NCI-H510A (cell line): ENCODE measurements at regions not wholly inside any gene's neighbourhood (a gene's known extent, or its start where the extent isn't known, plus 50 kb on each side); places are given as distances from the start of the nearest gene placed in this dataset.

ENCODE experiments used
- DNase-seq: peaks from one replicate; lab custom pipeline; 2025; lab: John Stamatoyannopoulos, UW

DNA sequence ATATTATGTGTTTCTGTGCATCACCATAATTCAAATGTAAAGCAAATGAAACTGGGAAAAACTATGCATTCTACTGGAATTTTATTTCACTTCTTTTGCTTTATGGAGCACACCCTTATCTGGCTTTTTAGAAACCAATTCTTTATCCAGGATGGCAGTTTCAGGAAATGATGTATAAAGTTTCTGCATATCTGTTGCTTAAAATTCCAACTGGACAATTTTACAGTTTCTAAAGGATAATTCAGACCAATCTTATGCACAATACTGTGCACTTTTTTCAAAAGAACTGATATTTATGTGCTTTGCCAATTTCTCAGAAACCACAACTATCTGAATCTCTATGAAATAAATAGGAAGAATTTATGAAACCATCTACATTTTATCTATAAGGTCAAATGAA is 246.5 kb upstream of the MIR17HG start:
- DNase-seq = no peak

- DNase-seq = no peak
Measured at GRCh38 chr13:91101381-91101780, 246.1 kb upstream of the MIR17HG start.

DNA sequence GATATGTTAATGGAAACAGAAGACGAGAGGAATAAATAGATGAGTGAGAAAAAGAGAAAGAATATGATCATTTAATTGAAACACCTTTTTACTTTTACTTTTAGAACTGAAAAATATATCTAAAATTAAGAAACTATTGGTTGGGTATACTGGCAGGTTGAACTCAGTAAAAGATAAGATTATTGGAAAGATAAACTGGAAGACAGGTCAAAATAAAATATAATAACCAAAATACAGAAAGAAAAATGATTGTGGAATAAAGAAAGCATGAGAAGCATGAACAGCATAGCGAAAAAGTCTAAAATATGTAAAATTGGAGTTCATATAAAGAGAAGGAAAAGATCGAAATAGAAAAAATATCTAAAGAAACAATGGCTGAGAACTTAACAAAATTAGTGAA is 242.2 kb upstream of the MIR17HG start:
- DNase-seq = no peak

DNA sequence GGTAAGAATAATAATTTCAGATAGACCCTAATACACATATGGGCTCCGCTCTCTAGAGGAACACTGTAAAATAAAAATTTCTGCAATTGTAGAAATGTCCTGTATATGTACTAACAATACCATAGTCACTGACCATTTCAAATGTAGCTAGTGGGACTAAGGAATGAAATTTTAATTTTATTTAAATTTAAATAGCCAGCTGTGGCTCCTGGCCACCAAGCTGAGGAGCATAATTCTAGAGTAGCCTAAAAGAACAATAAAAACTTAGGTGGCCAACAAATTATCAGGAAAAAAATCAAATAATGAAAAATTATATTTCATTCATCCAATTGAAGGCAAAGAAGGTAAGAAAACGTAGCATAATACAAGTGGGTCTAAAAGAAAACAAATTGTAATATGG is 240.9 kb upstream of the MIR17HG start:
- no peak for DNase-seq

DNA sequence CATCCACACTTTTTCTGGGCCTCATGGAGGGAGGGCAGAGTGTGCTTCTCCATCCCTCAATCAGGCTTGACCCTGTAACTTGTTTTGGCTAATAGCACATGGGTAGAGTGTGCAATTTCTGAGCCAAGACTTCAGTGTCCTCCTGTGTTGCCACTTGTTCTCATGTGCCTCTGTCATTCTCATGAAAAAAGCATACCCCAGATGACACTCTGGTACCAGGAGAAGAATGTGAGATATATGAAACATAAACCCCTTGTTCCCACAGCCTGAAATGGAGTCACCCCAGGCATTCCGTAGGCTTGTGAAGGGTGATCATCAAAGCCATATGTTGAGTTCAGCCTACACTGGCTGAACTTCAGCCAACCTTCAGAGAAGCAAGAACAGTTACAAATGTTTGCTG is 239.2 kb upstream of the MIR17HG start:
- no peak for DNase-seq

DNA sequence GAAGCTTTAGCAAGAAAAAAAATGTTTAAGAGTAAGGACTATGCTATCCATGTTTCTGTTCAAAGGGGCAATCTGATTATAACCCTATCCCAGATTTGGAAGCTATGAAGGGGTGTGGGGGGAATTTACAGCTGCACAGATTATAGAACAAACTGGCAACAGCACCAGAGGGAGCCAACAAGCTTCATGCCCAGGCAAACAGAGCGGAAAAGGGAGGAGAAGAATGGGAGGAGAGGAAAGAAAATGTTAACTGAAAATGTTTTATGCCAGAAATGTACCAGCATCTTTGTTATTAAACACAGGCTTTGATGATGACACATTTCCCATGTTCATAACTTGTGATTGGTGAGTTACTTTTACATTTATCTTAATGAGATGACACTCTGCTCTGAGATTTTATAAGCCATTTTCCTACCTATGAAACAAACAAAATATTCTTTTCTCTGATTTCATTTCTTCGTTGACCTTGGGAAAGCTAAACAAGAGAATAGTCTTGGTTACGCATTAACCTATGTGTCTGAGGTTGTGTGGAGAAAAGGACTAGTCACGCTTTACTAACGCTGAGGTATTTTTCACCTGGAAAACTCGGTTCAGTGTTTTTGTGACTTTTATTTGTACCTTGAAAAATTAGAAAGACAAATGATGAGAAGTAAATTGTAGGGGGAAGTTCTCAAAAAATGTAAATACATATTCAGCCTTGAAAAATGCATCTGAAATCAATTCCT is 235.8 kb upstream of the MIR17HG start:
- no peak for DNase-seq

DNA sequence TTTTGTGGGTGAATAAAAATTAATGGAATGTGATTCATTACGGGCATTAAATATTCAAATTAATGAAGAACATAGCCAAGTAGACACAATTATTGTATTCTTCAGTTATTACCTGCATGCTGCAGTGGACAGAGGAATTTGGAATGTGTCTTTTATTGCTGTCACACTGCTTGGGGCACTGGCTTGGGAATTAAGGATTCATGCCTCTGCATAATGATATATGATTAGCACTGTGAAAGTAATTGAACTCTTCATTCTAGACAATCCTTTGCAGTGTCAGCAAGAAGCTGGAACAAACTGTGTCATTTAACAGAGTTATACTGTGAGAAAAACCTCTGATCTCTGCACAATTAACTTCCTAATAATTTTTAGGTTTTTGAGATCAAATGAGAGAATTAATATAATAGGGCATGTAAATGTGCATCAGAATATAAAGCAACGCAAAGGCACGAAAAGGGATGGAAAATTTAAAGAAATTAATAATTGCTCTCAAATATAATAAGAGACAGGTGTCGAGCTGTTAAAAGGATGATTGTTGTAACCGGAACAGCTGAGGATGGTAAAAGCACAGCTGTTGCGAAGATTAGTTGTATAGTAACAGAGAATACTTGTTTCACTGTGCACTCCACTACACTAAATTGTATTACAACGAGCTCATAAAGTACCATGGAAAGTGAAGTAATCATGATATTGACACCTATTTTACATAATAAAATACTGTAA is 235.1 kb upstream of the MIR17HG start:
- no peak for DNase-seq

- DNase-seq = no peak
Measured at GRCh38 chr13:91112924-91113277, 234.6 kb upstream of the MIR17HG start.

GRCh38 chr13:91115776-91116175 is 231.7 kb upstream of the MIR17HG start:
- no peak for DNase-seq

DNA sequence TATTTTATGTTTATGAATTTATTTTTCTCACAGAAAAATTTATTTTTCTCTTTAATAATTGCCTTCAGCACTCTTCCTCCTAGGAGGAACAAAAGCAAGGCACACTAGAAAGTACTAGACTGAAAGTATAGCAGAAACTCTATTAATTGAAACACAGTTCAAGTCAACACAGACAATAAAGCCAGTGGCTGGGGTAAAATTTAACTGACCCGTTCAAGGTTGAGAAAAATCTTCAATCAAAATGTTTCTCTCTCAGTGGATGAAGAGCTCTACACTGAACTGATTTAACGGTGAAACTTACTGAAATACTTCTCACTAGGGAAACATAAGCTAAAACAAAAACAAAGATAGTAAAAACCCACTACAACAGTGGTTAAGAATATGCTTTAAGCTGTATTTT is 230.1 kb upstream of the MIR17HG start:
- no peak for DNase-seq

- DNase-seq = no peak
Measured at GRCh38 chr13:91119643-91120042, 227.8 kb upstream of the MIR17HG start.

- DNase-seq = no peak
Measured at GRCh38 chr13:91122766-91123165, 224.7 kb upstream of the MIR17HG start.

GRCh38 chr13:91123456-91124127 is 223.9 kb upstream of the MIR17HG start:
- DNase-seq = no peak

GRCh38 chr13:91126806-91127205 is 220.7 kb upstream of the MIR17HG start:
- DNase-seq = no peak

GRCh38 chr13:91127995-91128394 is 219.5 kb upstream of the MIR17HG start:
- DNase-seq = no peak

GRCh38 chr13:91132381-91132780 is 215.1 kb upstream of the MIR17HG start:
- DNase-seq = no peak

GRCh38 chr13:91132786-91133185 is 214.7 kb upstream of the MIR17HG start:
- no peak for DNase-seq

DNA sequence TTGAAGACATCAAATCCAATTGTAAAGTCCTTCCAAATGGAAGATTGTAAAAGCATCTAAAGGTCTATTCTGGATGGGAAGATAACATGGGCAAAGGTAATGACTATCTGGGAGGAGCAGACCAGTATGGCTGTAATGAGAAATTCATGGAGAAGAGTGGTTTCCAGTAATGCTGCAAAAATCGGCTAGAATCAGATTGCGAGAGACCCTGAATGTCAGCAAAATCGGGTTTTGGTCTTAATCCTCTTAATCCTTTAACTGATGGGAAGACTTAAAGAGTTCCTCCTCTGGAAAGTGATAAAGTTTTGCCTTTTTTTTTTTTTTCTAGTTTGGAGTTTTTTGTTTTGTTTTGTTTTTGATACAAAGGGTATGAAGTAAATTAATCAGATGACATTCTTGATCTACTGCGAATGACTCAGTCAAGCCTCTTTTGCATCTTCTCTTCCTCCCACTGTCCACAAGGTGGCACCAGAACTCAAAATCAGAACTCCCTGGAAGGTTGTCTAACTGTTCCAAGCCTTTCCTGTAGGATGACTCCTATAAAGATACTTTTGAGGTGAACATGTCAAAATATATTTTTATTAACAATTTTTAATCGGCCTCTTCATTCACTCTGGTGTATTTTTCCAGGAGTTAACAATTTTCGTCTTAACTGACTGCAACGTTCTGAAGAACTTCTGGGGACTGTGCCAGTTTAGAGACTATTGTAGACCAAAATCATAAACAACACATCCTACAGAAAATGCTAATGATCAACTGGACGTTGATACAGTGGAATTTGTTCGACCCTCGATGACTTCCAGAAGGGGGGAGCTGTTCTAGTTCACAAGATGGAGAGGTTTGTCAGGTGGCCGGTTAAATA is 213.3 kb upstream of the MIR17HG start:
- no peak for DNase-seq

GRCh38 chr13:91134803-91135184 is 212.7 kb upstream of the MIR17HG start:
- no peak for DNase-seq

GRCh38 chr13:91135376-91135775 is 212.1 kb upstream of the MIR17HG start:
- DNase-seq = no peak

DNA sequence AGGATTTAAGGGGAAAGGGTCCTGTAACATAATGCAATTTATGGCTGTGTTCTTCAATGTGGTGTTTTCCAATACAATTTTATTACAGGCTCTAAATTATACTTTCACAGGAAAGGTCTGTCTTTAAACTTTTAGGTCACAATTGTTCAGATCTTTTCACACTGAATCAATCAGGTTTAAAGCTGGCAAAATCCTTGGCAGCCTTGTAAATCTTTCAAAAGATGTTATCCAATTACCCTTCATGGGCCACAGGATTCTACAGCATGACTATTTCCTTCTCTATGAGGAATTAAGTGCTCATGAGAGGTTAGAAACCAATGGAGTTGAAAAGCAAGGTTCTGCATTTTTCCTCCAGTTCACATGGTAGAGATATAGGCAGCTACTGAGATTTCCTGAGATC is 211.5 kb upstream of the MIR17HG start:
- DNase-seq = no peak

DNA sequence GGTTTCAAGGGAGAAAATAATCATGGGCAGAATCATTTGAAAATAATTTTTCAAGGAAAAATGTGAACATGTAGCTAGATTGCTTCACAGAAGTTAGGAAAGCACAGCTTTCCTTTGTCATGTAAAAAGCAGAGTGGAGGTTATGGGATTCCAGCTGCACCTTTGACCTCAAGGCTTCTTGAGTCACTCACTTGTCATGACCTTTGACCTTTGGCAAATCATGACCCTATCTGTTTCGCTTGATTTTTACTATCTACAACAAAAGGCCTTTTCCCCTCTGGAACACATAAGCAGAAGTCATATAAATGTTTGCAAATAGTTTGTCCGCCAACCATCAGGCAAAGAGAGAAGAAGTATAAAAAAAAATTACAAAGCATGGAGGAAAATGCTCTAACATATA is 210.7 kb upstream of the MIR17HG start:
- DNase-seq = no peak
